ENCODE measurements at regions not wholly inside any gene's neighbourhood (a gene's known extent, or its start where the extent isn't known, plus 50 kb on each side); places are given as distances from the start of the nearest gene placed in this dataset.
A peak's percentile ranks its signal among the peaks of the same experiment; 100 is the strongest.

- Mint-ChIP-seq H3K27ac (ENCODE audit: unreplicated experiment) (no peak overlapping the region), H3K4me1 (ENCODE audit: low read depth) (no peaks in the 10 kb centered on the region), H3K9me3 (ENCODE audit: low read depth) (peaks cover 17% of the 10 kb centered on the region), H3K4me3 (ENCODE audit: unreplicated experiment) (no peak overlapping the region), H3K27me3 (ENCODE audit: low read depth) (peaks cover 6% of the 10 kb centered on the region), H3K36me3 (ENCODE audit: low read depth) (peaks cover 2% of the 10 kb centered on the region)
- no peak for TF ChIP-seq CTCF (IDR thresholded peaks at IDR 0.05)
- no peak for DNase-seq (ENCODE audit: low spot score)
These were observed 76.2 kb downstream of the GPR85 start for GRCh38 chr7:113010377-113010776.

GRCh38 chr7:113008755-113009154, 77.9 kb downstream of the GPR85 start:
- no peak for TF ChIP-seq CTCF (IDR thresholded peaks at IDR 0.05)
- Mint-ChIP-seq H3K27ac (ENCODE audit: unreplicated experiment) (no peak overlapping the region), H3K9me3 (ENCODE audit: low read depth) (peaks cover 17% of the 10 kb centered on the region), H3K4me3 (ENCODE audit: unreplicated experiment) (no peak overlapping the region), H3K27me3 (ENCODE audit: low read depth) (peaks cover 6% of the 10 kb centered on the region), H3K4me1 (ENCODE audit: low read depth) (no peaks in the 10 kb centered on the region), H3K36me3 (ENCODE audit: low read depth) (peaks cover 2% of the 10 kb centered on the region)
- DNase-seq (ENCODE audit: low spot score), result peak; percentile 57

GRCh38 chr7:113004726-113005454, 81.7 kb downstream of the GPR85 start:
- Mint-ChIP-seq H3K36me3 (ENCODE audit: low read depth) (no peaks in the 10 kb centered on the region), H3K27ac (ENCODE audit: unreplicated experiment) (no peak overlapping the region), H3K4me3 (ENCODE audit: unreplicated experiment) (no peak overlapping the region), H3K27me3 (ENCODE audit: low read depth) (peaks cover 8% of the 10 kb centered on the region), H3K9me3 (ENCODE audit: low read depth) (peaks cover 11% of the 10 kb centered on the region), H3K4me1 (ENCODE audit: low read depth) (no peaks in the 10 kb centered on the region)
- DNase-seq (ENCODE audit: low spot score), result no peak
- TF ChIP-seq CTCF (IDR thresholded peaks at IDR 0.05), result no peak

- no peaks in the 10 kb centered on the region for H3K9me3 Mint-ChIP-seq (ENCODE audit: low read depth)
- DNase-seq (ENCODE audit: low spot score), result no peak
- H3K27ac Mint-ChIP-seq (ENCODE audit: unreplicated experiment), result no peak overlapping the region
- H3K27me3 Mint-ChIP-seq (ENCODE audit: low read depth), result peaks cover 3% of the 10 kb centered on the region
- H3K36me3 Mint-ChIP-seq (ENCODE audit: low read depth), result no peaks in the 10 kb centered on the region
- peaks cover 9% of the 10 kb centered on the region for H3K4me1 Mint-ChIP-seq (ENCODE audit: low read depth)
- H3K4me3 Mint-ChIP-seq (ENCODE audit: unreplicated experiment), result no peak overlapping the region
- TF ChIP-seq CTCF (IDR thresholded peaks at IDR 0.05), result no peak
These were observed 86.2 kb downstream of the GPR85 start for GRCh38 chr7:113000316-113001020.

- no peak overlapping the region for H3K4me3 Mint-ChIP-seq (ENCODE audit: unreplicated experiment)
- H3K27ac Mint-ChIP-seq (ENCODE audit: unreplicated experiment), result no peak overlapping the region
- H3K4me1 Mint-ChIP-seq (ENCODE audit: low read depth), result peaks cover 12% of the 10 kb centered on the region
- H3K9me3 Mint-ChIP-seq (ENCODE audit: low read depth), result no peaks in the 10 kb centered on the region
- no peak for DNase-seq (ENCODE audit: low spot score)
- peaks cover 3% of the 10 kb centered on the region for H3K27me3 Mint-ChIP-seq (ENCODE audit: low read depth)
- TF ChIP-seq CTCF (IDR thresholded peaks at IDR 0.05), result no peak
- H3K36me3 Mint-ChIP-seq (ENCODE audit: low read depth), result no peaks in the 10 kb centered on the region
These were observed 88.8 kb downstream of the GPR85 start for GRCh38 chr7:112997831-112998230.

Data from chondrocyte (in vitro differentiated cells).